ENCODE measurements at regions not wholly inside any gene's neighbourhood (a gene's known extent, or its start where the extent isn't known, plus 50 kb on each side); places are given as distances from the start of the nearest gene placed in this dataset.

DNA sequence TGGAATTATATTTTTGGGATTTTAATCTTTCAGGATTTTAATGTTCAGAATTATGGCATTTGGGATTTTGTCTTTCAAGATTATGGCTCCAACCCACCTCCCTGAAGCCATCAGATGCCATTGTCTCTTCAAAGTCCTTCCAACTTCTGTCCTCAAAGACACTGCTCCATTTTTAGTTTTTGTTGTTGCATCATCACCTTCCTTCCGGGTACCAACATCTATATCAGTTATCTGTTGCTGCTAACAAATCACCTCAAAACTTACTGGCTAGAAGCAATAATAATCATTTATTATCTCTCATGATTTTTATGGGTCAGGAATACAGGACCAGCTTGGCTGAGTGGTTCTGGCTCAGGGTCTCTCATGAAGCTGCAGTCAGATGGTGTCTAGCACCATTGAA lies 138.8 kb upstream of the ZBED5 start:
- TF ChIP-seq, protein P1, sequence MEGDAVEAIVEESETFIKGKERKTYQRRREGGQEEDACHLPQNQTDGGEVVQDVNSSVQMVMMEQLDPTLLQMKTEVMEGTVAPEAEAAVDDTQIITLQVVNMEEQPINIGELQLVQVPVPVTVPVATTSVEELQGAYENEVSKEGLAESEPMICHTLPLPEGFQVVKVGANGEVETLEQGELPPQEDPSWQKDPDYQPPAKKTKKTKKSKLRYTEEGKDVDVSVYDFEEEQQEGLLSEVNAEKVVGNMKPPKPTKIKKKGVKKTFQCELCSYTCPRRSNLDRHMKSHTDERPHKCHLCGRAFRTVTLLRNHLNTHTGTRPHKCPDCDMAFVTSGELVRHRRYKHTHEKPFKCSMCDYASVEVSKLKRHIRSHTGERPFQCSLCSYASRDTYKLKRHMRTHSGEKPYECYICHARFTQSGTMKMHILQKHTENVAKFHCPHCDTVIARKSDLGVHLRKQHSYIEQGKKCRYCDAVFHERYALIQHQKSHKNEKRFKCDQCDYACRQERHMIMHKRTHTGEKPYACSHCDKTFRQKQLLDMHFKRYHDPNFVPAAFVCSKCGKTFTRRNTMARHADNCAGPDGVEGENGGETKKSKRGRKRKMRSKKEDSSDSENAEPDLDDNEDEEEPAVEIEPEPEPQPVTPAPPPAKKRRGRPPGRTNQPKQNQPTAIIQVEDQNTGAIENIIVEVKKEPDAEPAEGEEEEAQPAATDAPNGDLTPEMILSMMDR (IDR thresholded peaks at IDR 0.05) = no peak
- no peak for TF ChIP-seq POLR2A (IDR thresholded peaks at IDR 0.05)
